Uterus (tissue), 3 donors: ENCODE measurements at regions not wholly inside any gene's neighbourhood (a gene's known extent, or its start where the extent isn't known, plus 50 kb on each side); places are given as distances from the start of the nearest gene placed in this dataset.
"Not testable (repeated sequence)": the region's sequence is repeated elsewhere in the genome, so short reads cannot be mapped to it uniquely, and the experiment has no call there.

Experiments
- DNase-seq, 2 donors: peaks; one replicate each; pipeline ENCODE4 v3.0.0-alpha.2; 2019 to 2020
- H3K27ac ChIP-seq, 2 donors: fragments of 200-600 bp; sonication (generic); 1 replicate in 1 of 2; 2 replicates in 1 of 2; pipeline ENCODE4 v1.5.1; 2016 to 2018
- H3K27me3 ChIP-seq, 2 donors: fragments of 200-600 bp; sonication (generic); one replicate each; pipeline ENCODE4 v1.5.1; 2018 to 2019; ENCODE audit warnings: control low read depth in 1 of 2
- H3K36me3 ChIP-seq, 2 donors: fragments of 200-600 bp; sonication (generic); one replicate each; pipeline ENCODE4 v1.5.1; 2019; ENCODE audit warnings: control low read depth in 1 of 2
- H3K4me1 ChIP-seq, 2 donors: fragments of 200-600 bp; sonication (generic); one replicate each; pipeline ENCODE4 v1.5.1; 2018 to 2019; ENCODE audit warnings: control low read depth in 1 of 2
- H3K4me3 ChIP-seq, 2 donors: fragments of 200-600 bp; sonication (generic); 1 replicate in 1 of 2; 2 replicates in 1 of 2; pipeline ENCODE4 v1.5.1; 2018 to 2019; ENCODE audit warnings: mild to moderate bottlenecking in 1 of 2
- H3K9me3 ChIP-seq, 2 donors: fragments of 200-600 bp; sonication (generic); one replicate each; pipeline ENCODE4 v1.5.1; 2019; ENCODE audit warnings: control low read depth in 1 of 2
- CTCF ChIP-seq, 4 experiments: fragments of 200-600 bp in 2 of 4; fragments of 450-650 bp in 2 of 4; sonication (generic) in 2 of 4; IDR thresholded peaks; one replicate each; pipeline ENCODE4 v1.5.1; 2016 to 2019; ENCODE audit warnings: antibody characterized with exemption in 4 of 4, mild to moderate bottlenecking in 2 of 4, moderate library complexity in 1 of 4
- POLR2A ChIP-seq, 2 donors: fragments of 450-650 bp; IDR thresholded peaks; one replicate each; pipeline ENCODE4 v1.6.1; 2016; ENCODE audit warnings: antibody characterized with exemption in 2 of 2, mild to moderate bottlenecking in 1 of 2, moderate library complexity in 1 of 2
- intact Hi-C: fragments of 100-400 bp; cut with DNase I; formaldehyde crosslinking; loops from one replicate; pipeline ENCODE4 v1.15.1; 2023; ENCODE audit warnings: low total_unique reads
- donor health status: DM: yes; HTN: yes; CAD: no.

GRCh38 chr1:189117072-189117770 lies 1360.4 kb downstream of the BRINP3 start:
- H3K36me3 ChIP-seq = no peaks in the 10 kb centered on the region
- no peak overlapping the region for H3K4me3 ChIP-seq
- intact Hi-C loops = no loop called here

GRCh38 chr1:189121941-189122340 lies 1355.7 kb downstream of the BRINP3 start:
- H3K4me3 ChIP-seq = no peak overlapping the region
- intact Hi-C loops = no loop called here
- H3K4me1 ChIP-seq = no peaks in the 10 kb centered on the region
- H3K9me3 ChIP-seq = no peaks in the 10 kb centered on the region
- TF ChIP-seq POLR2A (IDR thresholded peaks at IDR 0.05) (no peak), CTCF (IDR thresholded peaks at IDR 0.05) (no peak)
- no peaks in the 10 kb centered on the region for H3K36me3 ChIP-seq
- DNase-seq = no peak
- peaks cover 0 to 12% of the 10 kb centered on the region in 2 donors for H3K27me3 ChIP-seq
- no peak overlapping the region for H3K27ac ChIP-seq

More at GRCh38 chr1:189117072-189117770, 1360.4 kb downstream of the BRINP3 start:
- Histone ChIP-seq H3K4me1 (no peaks in the 10 kb centered on the region), H3K27ac (no peak overlapping the region), H3K9me3 (no peaks in the 10 kb centered on the region), H3K27me3 (peaks cover 0 to 12% of the 10 kb centered on the region in 2 donors)
- no peak for TF ChIP-seq POLR2A (IDR thresholded peaks at IDR 0.05)
- no peak for TF ChIP-seq CTCF (IDR thresholded peaks at IDR 0.05)
- DNase-seq = no peak

GRCh38 chr1:189125694-189126093 lies 1352.0 kb downstream of the BRINP3 start:
- H3K27ac ChIP-seq = no peak overlapping the region
- H3K9me3 ChIP-seq = no peaks in the 10 kb centered on the region
- DNase-seq = no peak
- peaks cover 0 to 3% of the 10 kb centered on the region in 2 donors for H3K27me3 ChIP-seq
- H3K4me3 ChIP-seq = no peak overlapping the region
- no peak for TF ChIP-seq POLR2A (IDR thresholded peaks at IDR 0.05)
- no peak for TF ChIP-seq CTCF (IDR thresholded peaks at IDR 0.05)
- intact Hi-C loops = no loop called here
- no peaks in the 10 kb centered on the region for H3K4me1 ChIP-seq
- H3K36me3 ChIP-seq = no peaks in the 10 kb centered on the region

GRCh38 chr1:189131576-189131975 lies 1346.1 kb downstream of the BRINP3 start:
- no peak for TF ChIP-seq POLR2A (IDR thresholded peaks at IDR 0.05)
- no peak for TF ChIP-seq CTCF (IDR thresholded peaks at IDR 0.05)
- Histone ChIP-seq H3K27ac (no peak overlapping the region), H3K36me3 (no peaks in the 10 kb centered on the region), H3K9me3 (no peaks in the 10 kb centered on the region), H3K4me1 (no peaks in the 10 kb centered on the region), H3K27me3 (no peaks in the 10 kb centered on the region), H3K4me3 (no peak overlapping the region)
- DNase-seq = no peak
- intact Hi-C loops = no loop called here

- intact Hi-C loops, DNase-seq, H3K9me3 ChIP-seq: not testable (repeated sequence)
Observed at GRCh38 chr1:189139748-189140147, 1337.9 kb downstream of the BRINP3 start.

More at GRCh38 chr1:189139748-189140147, 1337.9 kb downstream of the BRINP3 start:
- H3K36me3 ChIP-seq, H3K27me3 ChIP-seq, H3K4me3 ChIP-seq, H3K4me1 ChIP-seq, H3K27ac ChIP-seq: not testable (repeated sequence)
